DMS53 (cell line): ENCODE measurements at regions not wholly inside any gene's neighbourhood (a gene's known extent, or its start where the extent isn't known, plus 50 kb on each side); places are given as distances from the start of the nearest gene placed in this dataset.
"Not testable (repeated sequence)": the region's sequence is repeated elsewhere in the genome, so short reads cannot be mapped to it uniquely, and the experiment has no call there.

ENCODE experiments used
- DNase-seq: peaks from one replicate; lab custom pipeline; 2025; lab: John Stamatoyannopoulos, UW

- no peak for DNase-seq
Measured at GRCh38 chr1:102365071-102365470, 368.3 kb upstream of the OLFM3 start.

GRCh38 chr1:102336602-102337001, 339.9 kb upstream of the OLFM3 start:
- no peak for DNase-seq

GRCh38 chr1:102318104-102318806, 321.5 kb upstream of the OLFM3 start:
- no peak for DNase-seq

- DNase-seq = no peak
Measured at GRCh38 chr1:102315096-102315495, 318.4 kb upstream of the OLFM3 start.

GRCh38 chr1:102296116-102296515, 299.4 kb upstream of the OLFM3 start:
- DNase-seq = no peak

GRCh38 chr1:102282955-102283354, 286.2 kb upstream of the OLFM3 start:
- no peak for DNase-seq

GRCh38 chr1:102262994-102263393, 266.3 kb upstream of the OLFM3 start:
- DNase-seq = peak; percentile 51

GRCh38 chr1:102252731-102253505, 256.2 kb upstream of the OLFM3 start:
- DNase-seq = peak; percentile 23

GRCh38 chr1:102241431-102242338, 245.0 kb upstream of the OLFM3 start:
- no peak for DNase-seq

- DNase-seq = no peak
Measured at GRCh38 chr1:102239247-102239646, 242.5 kb upstream of the OLFM3 start.

- no peak for DNase-seq
Measured at GRCh38 chr1:102234753-102235359, 238.1 kb upstream of the OLFM3 start.

- DNase-seq = no peak
Measured at GRCh38 chr1:102219463-102219862, 222.7 kb upstream of the OLFM3 start.

- not testable (repeated sequence) for DNase-seq
Measured at GRCh38 chr1:102210891-102211290, 214.2 kb upstream of the OLFM3 start.

GRCh38 chr1:102191723-102192122, 195.0 kb upstream of the OLFM3 start:
- peak; percentile 95 for DNase-seq

GRCh38 chr1:102190429-102190828, 193.7 kb upstream of the OLFM3 start:
- no peak for DNase-seq

GRCh38 chr1:102186536-102186935, 189.8 kb upstream of the OLFM3 start:
- no peak for DNase-seq

GRCh38 chr1:102185260-102185659, 188.5 kb upstream of the OLFM3 start:
- no peak for DNase-seq

- DNase-seq = no peak
Measured at GRCh38 chr1:102184477-102184876, 187.8 kb upstream of the OLFM3 start.

- peak; percentile 45 for DNase-seq
Measured at GRCh38 chr1:102183711-102184110, 187.0 kb upstream of the OLFM3 start.

- DNase-seq = no peak
Measured at GRCh38 chr1:102182603-102183260, 186.0 kb upstream of the OLFM3 start.

- DNase-seq = no peak
Measured at GRCh38 chr1:102181341-102181740, 184.6 kb upstream of the OLFM3 start.
